CD14-positive monocyte (primary cell): ENCODE measurements at regions not wholly inside any gene's neighbourhood (a gene's known extent, or its start where the extent isn't known, plus 50 kb on each side); places are given as distances from the start of the nearest gene placed in this dataset.

Experiments
- DNase-seq, 3 donors: peaks; one replicate each; pipeline ENCODE4 v3.0.0-alpha.2; 2011 to 2022
- H2AFZ ChIP-seq: 2 replicates; pipeline ENCODE4 v1.6.0; 2012; ENCODE audit warnings: mild to moderate bottlenecking, low read depth, low read length, inconsistent platforms; ENCODE audit not compliant: insufficient read depth, poor library complexity, severe bottlenecking
- H3K27ac ChIP-seq, 2 donors: 1 replicate in 1 of 2; 2 replicates in 1 of 2; pipeline ENCODE4 v1.5.1; 2012 to 2013; ENCODE audit warnings: low read length in 2 of 2, control low read depth in 1 of 2, inconsistent platforms in 1 of 2, low read depth in 1 of 2, mild to moderate bottlenecking in 1 of 2
- H3K27me3 ChIP-seq, 2 donors: one replicate each; pipeline versions ENCODE4 v1.6.0 to v1.6.1; 2011 to 2013; ENCODE audit warnings: low read length in 2 of 2; ENCODE audit not compliant: control insufficient read depth in 2 of 2, insufficient read depth in 2 of 2
- H3K36me3 ChIP-seq, 2 donors: replicated peaks in 1 of 2; 1 replicate in 1 of 2; 2 replicates in 1 of 2; pipeline versions ENCODE4 v1.5.1 to v1.6.1; 2012 to 2013; ENCODE audit warnings: low read length in 2 of 2, control low read depth in 1 of 2, inconsistent platforms in 1 of 2, mild to moderate bottlenecking in 1 of 2; ENCODE audit not compliant: insufficient read depth in 2 of 2, control insufficient read depth in 1 of 2
- H3K4me1 ChIP-seq, 2 donors: 1 replicate in 1 of 2; 2 replicates in 1 of 2; pipeline versions ENCODE4 v1.5.1 to v1.6.1; 2012 to 2013; ENCODE audit warnings: low read length in 2 of 2, control low read depth in 1 of 2, inconsistent platforms in 1 of 2, mild to moderate bottlenecking in 1 of 2, moderate library complexity in 1 of 2; ENCODE audit not compliant: insufficient read depth in 2 of 2, control insufficient read depth in 1 of 2
- H3K4me2 ChIP-seq: replicated peaks from 2 replicates; pipeline ENCODE3; 2012; ENCODE audit warnings: low read length, moderate library complexity, mild to moderate bottlenecking; ENCODE audit not compliant: poor library complexity, severe bottlenecking; ENCODE audit errors: extremely low read depth
- H3K4me3 ChIP-seq, 3 experiments: fragments of 200-600 bp in 1 of 3; sonication (generic) in 1 of 3; replicated peaks in 1 of 3; 1 replicate in 2 of 3; 2 replicates in 1 of 3; pipeline ENCODE4 v1.5.1; 2011 to 2013; ENCODE audit warnings: low read length in 3 of 3, mild to moderate bottlenecking in 3 of 3, control low read depth in 2 of 3, low read depth in 2 of 3, inconsistent platforms in 1 of 3, moderate library complexity in 1 of 3
- H3K79me2 ChIP-seq: 2 replicates; pipeline ENCODE4 v1.6.0; 2012; ENCODE audit warnings: mild to moderate bottlenecking, control low read depth, inconsistent platforms, low read length, moderate library complexity; ENCODE audit not compliant: insufficient read depth
- H3K9ac ChIP-seq: 2 replicates; pipeline ENCODE4 v1.6.0; 2017; ENCODE audit warnings: low read length, mild to moderate bottlenecking; ENCODE audit not compliant: insufficient read depth, poor library complexity, severe bottlenecking
- H3K9me3 ChIP-seq, 2 donors: replicated peaks in 1 of 2; 1 replicate in 1 of 2; 2 replicates in 1 of 2; pipeline versions ENCODE4 v1.5.1 to v1.6.1; 2012 to 2013; ENCODE audit warnings: low read length in 2 of 2, control low read depth in 1 of 2; ENCODE audit not compliant: control insufficient read depth in 1 of 2, insufficient read depth in 1 of 2
- H4K20me1 ChIP-seq: 2 replicates; pipeline ENCODE4 v1.6.0; 2012; ENCODE audit warnings: mild to moderate bottlenecking, low read length, control low read depth, moderate library complexity; ENCODE audit not compliant: insufficient read depth
- H3K27ac Mint-ChIP-seq, 7 donors: one replicate each; pipeline ENCODE4 v1.8.0; 2020; ENCODE audit warnings: mild to moderate bottlenecking in 7 of 7, mixed read lengths in 7 of 7, moderate library complexity in 6 of 7, inconsistent platforms in 2 of 7
- H3K27me3 Mint-ChIP-seq, 3 donors: one replicate each; pipeline ENCODE4 v1.8.0; 2021 to 2022; ENCODE audit warnings: low read depth in 3 of 3, mild to moderate bottlenecking in 3 of 3, mixed read lengths in 3 of 3, moderate library complexity in 3 of 3, inconsistent platforms in 1 of 3
- H3K36me3 Mint-ChIP-seq, 2 donors: one replicate each; pipeline ENCODE4 v1.8.0; 2020; ENCODE audit warnings: mixed read lengths in 2 of 2, inconsistent platforms in 1 of 2, mild to moderate bottlenecking in 1 of 2
- H3K4me1 Mint-ChIP-seq: one replicate; pipeline ENCODE4 v1.8.0; 2020; ENCODE audit warnings: mild to moderate bottlenecking, mixed read lengths
- H3K4me3 Mint-ChIP-seq, 2 donors: one replicate each; pipeline ENCODE4 v1.8.0; 2020; ENCODE audit warnings: mild to moderate bottlenecking in 2 of 2, mixed read lengths in 2 of 2, moderate library complexity in 1 of 2
- H3K9me3 Mint-ChIP-seq, 7 donors: one replicate each; pipeline ENCODE4 v1.8.0; 2020 to 2022; ENCODE audit warnings: mixed read lengths in 7 of 7, mild to moderate bottlenecking in 6 of 7, moderate library complexity in 6 of 7, inconsistent platforms in 2 of 7
- CTCF ChIP-seq: fragments of 200-600 bp; IDR thresholded peaks from one replicate; pipeline ENCODE4 v1.8.0; 2022; ENCODE audit warnings: antibody characterized with exemption, mild to moderate bottlenecking
- WGBS: methylation state at CpG from one replicate; pipeline ENCODE4 v1.1.5; 2013; ENCODE audit warnings: missing lambda C conversion rate; ENCODE audit not compliant: insufficient coverage; 5-methylcytosine and 5-hydroxymethylcytosine counted together
- intact Hi-C, 2 donors: fragments of 100-400 bp; cut with micrococcal nuclease; formaldehyde crosslinking; loops; one replicate each; pipeline versions ENCODE4 v1.15.0 to v1.15.1; 2023

GRCh38 chrX:9367421-9367820 is 97.4 kb upstream of the TBL1X start:
- Mint-ChIP-seq H3K4me3 (no peak overlapping the region), H3K9me3 (peaks cover 0 to 6% (median 0%) of the 10 kb centered on the region in 7 donors), H3K36me3 (no peaks in the 10 kb centered on the region), H3K27ac (no peak overlapping the region), H3K27me3 (peaks cover 0 to 48% (median 0%) of the 10 kb centered on the region in 3 donors), H3K4me1 (peaks cover 25% of the 10 kb centered on the region)
- peaks cover 14 to 16% of the 10 kb centered on the region in 2 donors for H3K4me1 ChIP-seq
- H3K4me2 ChIP-seq, result no peak overlapping the region
- no peak overlapping the region for H3K9ac ChIP-seq
- no peaks in the 10 kb centered on the region for H3K79me2 ChIP-seq
- no peak overlapping the region for H3K27ac ChIP-seq
- H4K20me1 ChIP-seq, result no peaks in the 10 kb centered on the region
- H3K4me3 ChIP-seq, result no peak overlapping the region
- DNase-seq, result no peak
- peaks cover 0 to 10% of the 10 kb centered on the region in 2 donors for H3K27me3 ChIP-seq
- no peaks in the 10 kb centered on the region for H3K9me3 ChIP-seq
- intact Hi-C loops, result no loop called here
- TF ChIP-seq CTCF, result no peak
- WGBS, result no CpG with 5 or more reads among the region's 2 CpGs
- H3K36me3 ChIP-seq, result no peaks in the 10 kb centered on the region
- no peak overlapping the region for H2AFZ ChIP-seq

DNA sequence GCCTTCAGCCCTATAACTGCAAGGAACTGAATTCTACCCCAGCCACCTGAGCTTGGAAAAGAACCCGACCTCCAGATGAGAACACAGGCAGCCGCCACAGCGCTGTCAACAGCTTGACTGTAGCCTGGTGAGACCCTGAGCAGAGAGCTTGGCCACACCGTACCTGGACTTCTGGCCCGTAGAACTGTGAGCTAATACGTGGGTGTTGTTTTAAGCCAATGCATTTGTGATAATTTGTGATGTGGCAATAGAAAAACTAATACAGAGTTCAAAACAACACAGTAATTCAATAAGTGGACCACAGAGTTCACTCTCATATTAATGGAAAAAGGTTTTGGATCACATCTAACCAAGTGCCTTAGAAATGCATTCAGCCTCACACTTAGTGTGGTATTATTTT is 96.6 kb upstream of the TBL1X start:
- H3K4me1 ChIP-seq, result peaks cover 14 to 16% of the 10 kb centered on the region in 2 donors
- no peaks in the 10 kb centered on the region for H4K20me1 ChIP-seq
- no peak overlapping the region for H3K27ac ChIP-seq
- H3K4me2 ChIP-seq, result no peak overlapping the region
- no peak for DNase-seq
- H3K27me3 Mint-ChIP-seq, result peaks cover 0 to 51% (median 0%) of the 10 kb centered on the region in 3 donors
- no peak overlapping the region for H3K4me3 Mint-ChIP-seq
- no peaks in the 10 kb centered on the region for H3K79me2 ChIP-seq
- H2AFZ ChIP-seq, result no peak overlapping the region
- H3K36me3 Mint-ChIP-seq, result no peaks in the 10 kb centered on the region
- H3K27ac Mint-ChIP-seq, result no peak overlapping the region
- intact Hi-C loops, result no loop called here
- no peaks in the 10 kb centered on the region for H3K36me3 ChIP-seq
- H3K9me3 Mint-ChIP-seq, result peaks cover 0 to 4% (median 0%) of the 10 kb centered on the region in 7 donors
- no peak for TF ChIP-seq CTCF
- H3K27me3 ChIP-seq, result peaks cover 0 to 12% of the 10 kb centered on the region in 2 donors
- H3K4me3 ChIP-seq, result no peak overlapping the region
- 100% methylated on average over 2 of the region's 6 CpGs for WGBS
- H3K9ac ChIP-seq, result no peak overlapping the region
- H3K4me1 Mint-ChIP-seq, result peaks cover 22% of the 10 kb centered on the region
- H3K9me3 ChIP-seq, result no peaks in the 10 kb centered on the region
